Chondrocyte (in vitro differentiated cells): ENCODE measurements at regions not wholly inside any gene's neighbourhood (a gene's known extent, or its start where the extent isn't known, plus 50 kb on each side); places are given as distances from the start of the nearest gene placed in this dataset.

Experiments
- DNase-seq: peaks from one replicate; pipeline ENCODE4 v3.0.0; 2021; ENCODE audit warnings: mixed read lengths, low spot score
- H3K27ac Mint-ChIP-seq: one replicate; pipeline ENCODE4 v1.8.0; 2021; ENCODE audit warnings: mild to moderate bottlenecking, moderate library complexity, mixed read lengths; ENCODE audit not compliant: unreplicated experiment
- H3K27me3 Mint-ChIP-seq: 2 replicates; pipeline ENCODE4 v1.8.0; 2021; ENCODE audit warnings: low read depth, mixed read lengths
- H3K36me3 Mint-ChIP-seq: 2 replicates; pipeline ENCODE4 v1.8.0; 2021; ENCODE audit warnings: low read depth, mixed read lengths
- H3K4me1 Mint-ChIP-seq: 2 replicates; pipeline ENCODE4 v1.8.0; 2021; ENCODE audit warnings: low read depth, mild to moderate bottlenecking, mixed read lengths
- H3K4me3 Mint-ChIP-seq: one replicate; pipeline ENCODE4 v1.8.0; 2021; ENCODE audit warnings: mild to moderate bottlenecking, moderate library complexity, mixed read lengths; ENCODE audit not compliant: unreplicated experiment
- H3K9me3 Mint-ChIP-seq: 2 replicates; pipeline ENCODE4 v1.8.0; 2021; ENCODE audit warnings: low read depth, mixed read lengths
- TF ChIP-seq, protein P1 (sequence below): fragments of 200-600 bp; sonication (generic); IDR thresholded peaks from 2 replicates; pipeline ENCODE4 v1.5.0; 2021; ENCODE audit warnings: antibody characterized with exemption, mild to moderate bottlenecking, moderate library complexity

DNA sequence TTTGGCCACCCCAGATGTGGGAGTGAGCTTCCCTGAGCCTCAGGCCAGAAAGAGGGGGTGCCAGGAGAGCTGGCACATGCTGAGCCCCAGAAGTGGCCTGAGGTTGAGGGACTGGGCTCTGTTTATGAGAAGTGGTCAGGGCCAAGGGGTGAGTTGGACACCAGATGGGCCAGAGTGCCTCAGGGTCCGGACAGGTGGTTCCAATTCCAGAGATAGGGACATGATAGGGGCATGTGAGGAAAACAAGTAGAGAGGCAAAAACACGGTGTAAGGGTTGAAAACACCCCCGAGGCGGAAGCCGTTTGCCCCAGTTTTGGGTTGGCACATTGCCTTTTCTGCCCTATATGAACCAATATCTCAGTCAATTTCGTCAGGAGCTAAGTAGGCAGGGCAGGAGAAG is 125.6 kb upstream of the NFIB start:
- Mint-ChIP-seq H3K27ac (no peak overlapping the region), H3K27me3 (no peaks in the 10 kb centered on the region), H3K4me3 (no peak overlapping the region)

DNA sequence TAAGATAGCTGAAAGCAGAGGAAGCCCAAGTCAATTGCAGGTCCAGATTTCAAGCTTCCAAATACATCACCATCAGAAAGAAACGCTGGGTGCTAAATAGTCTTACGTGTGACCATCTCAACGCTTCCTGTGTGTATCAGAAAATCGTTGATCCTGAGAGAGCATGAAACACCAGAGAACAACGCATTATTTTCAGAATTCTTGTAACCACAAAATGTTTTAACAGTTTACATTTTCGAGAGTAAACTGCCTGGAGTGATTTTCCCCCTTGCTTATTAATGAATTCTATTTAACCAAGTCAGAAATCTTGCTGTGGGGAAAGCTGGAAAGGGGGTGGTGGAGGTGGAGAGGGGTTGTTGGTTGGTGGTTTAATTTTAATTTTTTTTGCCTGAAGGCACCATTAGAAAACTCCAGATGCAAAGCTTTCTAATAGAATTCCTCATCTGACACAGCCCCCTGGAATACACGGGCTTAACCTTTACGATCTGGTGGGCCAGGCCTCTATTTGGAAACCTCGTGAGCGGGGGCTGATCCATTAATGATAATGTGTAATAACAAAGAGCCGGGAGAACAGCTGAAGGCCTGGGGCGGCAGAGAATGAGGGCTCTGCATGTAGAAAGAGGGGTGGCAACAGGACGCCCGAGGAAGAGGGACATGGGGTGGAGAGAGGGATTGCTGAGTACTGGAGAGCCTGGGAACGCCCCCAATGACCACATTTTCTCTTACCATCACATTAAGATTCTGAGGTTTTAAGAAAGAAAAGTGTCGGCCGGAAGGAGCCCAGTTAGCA is 124.5 kb upstream of the NFIB start:
- H3K9me3 Mint-ChIP-seq = no peaks in the 10 kb centered on the region
- no peak for DNase-seq
- peaks cover 15% of the 10 kb centered on the region for H3K4me1 Mint-ChIP-seq
- TF ChIP-seq, protein P1, sequence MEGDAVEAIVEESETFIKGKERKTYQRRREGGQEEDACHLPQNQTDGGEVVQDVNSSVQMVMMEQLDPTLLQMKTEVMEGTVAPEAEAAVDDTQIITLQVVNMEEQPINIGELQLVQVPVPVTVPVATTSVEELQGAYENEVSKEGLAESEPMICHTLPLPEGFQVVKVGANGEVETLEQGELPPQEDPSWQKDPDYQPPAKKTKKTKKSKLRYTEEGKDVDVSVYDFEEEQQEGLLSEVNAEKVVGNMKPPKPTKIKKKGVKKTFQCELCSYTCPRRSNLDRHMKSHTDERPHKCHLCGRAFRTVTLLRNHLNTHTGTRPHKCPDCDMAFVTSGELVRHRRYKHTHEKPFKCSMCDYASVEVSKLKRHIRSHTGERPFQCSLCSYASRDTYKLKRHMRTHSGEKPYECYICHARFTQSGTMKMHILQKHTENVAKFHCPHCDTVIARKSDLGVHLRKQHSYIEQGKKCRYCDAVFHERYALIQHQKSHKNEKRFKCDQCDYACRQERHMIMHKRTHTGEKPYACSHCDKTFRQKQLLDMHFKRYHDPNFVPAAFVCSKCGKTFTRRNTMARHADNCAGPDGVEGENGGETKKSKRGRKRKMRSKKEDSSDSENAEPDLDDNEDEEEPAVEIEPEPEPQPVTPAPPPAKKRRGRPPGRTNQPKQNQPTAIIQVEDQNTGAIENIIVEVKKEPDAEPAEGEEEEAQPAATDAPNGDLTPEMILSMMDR = no peak
- H3K27me3 Mint-ChIP-seq = no peaks in the 10 kb centered on the region
- no peaks in the 10 kb centered on the region for H3K36me3 Mint-ChIP-seq
- no peak overlapping the region for H3K27ac Mint-ChIP-seq
- no peak overlapping the region for H3K4me3 Mint-ChIP-seq

More for the DNA sequence above, 125.6 kb upstream of the NFIB start:
- no peaks in the 10 kb centered on the region for H3K9me3 Mint-ChIP-seq
- H3K4me1 Mint-ChIP-seq = peaks cover 9% of the 10 kb centered on the region
- TF ChIP-seq, protein P1 = no peak
- no peaks in the 10 kb centered on the region for H3K36me3 Mint-ChIP-seq
- DNase-seq = no peak

DNA sequence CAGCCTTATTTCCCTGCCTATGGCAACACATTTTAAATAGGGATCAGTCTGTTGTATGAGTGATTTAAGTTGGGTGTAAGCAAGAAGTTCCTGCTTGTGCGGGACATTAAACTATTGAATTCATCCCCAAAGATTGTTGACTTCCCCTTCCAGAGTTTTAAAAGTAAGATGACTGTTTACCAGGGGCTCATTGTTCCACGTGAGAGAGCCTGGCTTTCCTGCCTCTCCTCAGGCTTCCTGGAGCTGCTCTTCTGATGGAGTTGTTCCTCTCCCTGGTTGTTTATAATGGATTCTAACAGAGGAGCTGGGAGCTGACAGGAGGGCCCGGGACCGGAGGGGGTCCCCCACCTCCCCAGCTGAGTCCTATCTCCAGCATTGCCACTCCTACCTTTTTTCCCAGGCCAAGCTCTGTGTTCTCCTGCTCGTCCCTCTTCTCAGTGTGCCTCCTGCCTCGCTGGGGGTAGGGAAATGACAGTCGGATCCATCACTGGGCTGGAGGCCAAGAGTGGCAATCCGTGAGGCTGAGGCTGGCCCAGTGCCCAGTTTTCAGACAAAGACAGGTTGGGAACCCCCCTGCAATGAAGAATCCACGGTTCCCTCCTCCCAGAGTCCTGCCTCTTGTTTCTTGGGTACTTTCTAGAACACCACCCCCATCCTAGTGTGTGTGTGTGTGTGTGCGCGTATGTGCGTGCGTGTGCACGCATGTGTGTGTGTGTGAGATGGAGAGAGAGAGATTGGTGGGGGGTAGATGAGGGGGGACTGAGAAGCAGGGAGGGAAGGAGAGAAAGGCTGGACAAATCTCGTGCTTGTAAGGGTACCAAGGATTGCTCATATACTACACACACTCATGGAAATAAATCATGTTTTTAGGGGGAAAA is 123.7 kb upstream of the NFIB start:
- H3K4me1 Mint-ChIP-seq = peaks cover 16% of the 10 kb centered on the region
- no peaks in the 10 kb centered on the region for H3K36me3 Mint-ChIP-seq
- no peaks in the 10 kb centered on the region for H3K9me3 Mint-ChIP-seq
- H3K27me3 Mint-ChIP-seq = no peaks in the 10 kb centered on the region
- TF ChIP-seq, protein P1 = no peak
- H3K4me3 Mint-ChIP-seq = no peak overlapping the region
- no peak overlapping the region for H3K27ac Mint-ChIP-seq
- no peak for DNase-seq

DNA sequence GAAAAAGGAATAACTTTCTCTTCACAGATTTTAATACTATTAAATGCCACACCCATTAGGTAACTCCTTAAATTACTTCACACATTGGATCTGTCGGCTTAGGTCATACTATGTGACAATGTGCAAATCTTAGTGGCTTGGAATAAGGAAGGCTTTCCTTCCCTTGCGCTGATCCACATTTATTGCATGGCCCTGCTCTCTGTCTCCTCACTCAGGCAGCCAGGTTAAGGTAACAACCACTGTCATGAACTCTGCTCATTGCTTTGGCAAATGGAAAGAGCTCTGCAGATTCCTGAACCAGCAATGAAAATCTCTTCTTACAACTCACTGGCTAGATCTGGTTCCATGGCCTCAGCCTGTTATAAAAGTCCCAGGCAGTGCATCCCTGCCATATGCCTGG is 121.9 kb upstream of the NFIB start:
- H3K27ac Mint-ChIP-seq = no peak overlapping the region
- no peaks in the 10 kb centered on the region for H3K9me3 Mint-ChIP-seq
- no peak overlapping the region for H3K4me3 Mint-ChIP-seq
- peaks cover 16% of the 10 kb centered on the region for H3K4me1 Mint-ChIP-seq
- H3K27me3 Mint-ChIP-seq = no peaks in the 10 kb centered on the region
- DNase-seq = no peak
- TF ChIP-seq, protein P1 = no peak
- H3K36me3 Mint-ChIP-seq = no peaks in the 10 kb centered on the region

DNA sequence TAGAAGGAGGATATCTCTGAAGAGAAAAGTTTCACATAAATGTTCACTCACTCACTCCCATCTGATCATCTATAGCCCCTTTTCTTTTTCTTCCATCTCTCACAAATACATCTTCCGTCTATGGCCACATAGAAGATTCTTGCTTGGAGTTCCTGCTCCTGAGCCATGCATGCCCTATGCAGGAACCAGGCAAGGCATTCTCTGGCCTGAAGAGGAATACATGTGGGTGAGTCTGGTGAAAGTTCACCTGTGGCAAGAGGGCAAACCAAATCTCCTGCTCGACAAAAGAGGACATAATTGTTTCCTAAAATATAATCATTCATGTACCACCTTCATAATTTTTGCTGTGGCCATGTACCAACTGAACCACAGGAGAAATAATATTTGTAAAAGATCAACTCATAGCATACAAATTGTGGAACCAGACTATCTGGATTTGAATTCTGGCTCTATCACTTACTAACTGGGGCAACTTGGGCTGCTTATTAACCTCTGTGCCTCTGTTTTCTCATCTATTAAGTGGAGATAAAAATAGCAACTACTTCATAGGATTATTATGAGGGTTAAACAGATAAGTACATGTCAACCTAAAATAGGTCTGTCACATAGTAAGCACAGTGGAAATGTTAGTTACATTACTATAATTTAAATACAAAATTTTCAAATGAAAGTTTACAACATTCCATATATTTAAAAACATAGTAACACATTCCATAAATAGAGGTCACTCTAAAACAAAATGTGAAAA is 121.2 kb upstream of the NFIB start:
- no peak for DNase-seq
- Mint-ChIP-seq H3K27ac (no peak overlapping the region), H3K36me3 (no peaks in the 10 kb centered on the region), H3K9me3 (no peaks in the 10 kb centered on the region), H3K4me1 (peaks cover 16% of the 10 kb centered on the region), H3K27me3 (no peaks in the 10 kb centered on the region), H3K4me3 (no peak overlapping the region)
- TF ChIP-seq, protein P1 = no peak
